BLaER1 treated with 17β-estradiol and CSF1 and Interleukin-3, amounts not matched to agents 10 nM and 100 nM (cell line): ENCODE measurements at regions not wholly inside any gene's neighbourhood (a gene's known extent, or its start where the extent isn't known, plus 50 kb on each side); places are given as distances from the start of the nearest gene placed in this dataset.

ENCODE experiments used
- H3K27ac ChIP-seq, 11 experiments: shearing (Covaris generic); formaldehyde crosslinking; 2 replicates each; pipeline ENCODE4 v1.8.1; 2022
- H3K27me3 ChIP-seq, 11 experiments: shearing (Covaris generic); formaldehyde crosslinking; 2 replicates each; pipeline ENCODE4 v1.8.1; 2022
- H3K36me3 ChIP-seq, 11 experiments: shearing (Covaris generic); formaldehyde crosslinking; 2 replicates each; pipeline ENCODE4 v1.8.1; 2022
- H3K4me1 ChIP-seq, 10 experiments: shearing (Covaris generic); formaldehyde crosslinking; 2 replicates each; pipeline ENCODE4 v1.8.1; 2022
- H3K4me2 ChIP-seq, 11 experiments: shearing (Covaris generic); formaldehyde crosslinking; 2 replicates each; pipeline ENCODE4 v1.8.1; 2022
- H3K4me3 ChIP-seq, 10 experiments: shearing (Covaris generic); formaldehyde crosslinking; 2 replicates each; pipeline ENCODE4 v1.8.1; 2022
- H3K9ac ChIP-seq, 11 experiments: shearing (Covaris generic); formaldehyde crosslinking; 2 replicates each; pipeline ENCODE4 v1.8.1; 2022
- H3K9me3 ChIP-seq, 11 experiments: shearing (Covaris generic); formaldehyde crosslinking; replicated peaks in 1 of 11; 2 replicates each; pipeline ENCODE4 v1.8.1; 2022
- H4K20me1 ChIP-seq, 11 experiments: shearing (Covaris generic); formaldehyde crosslinking; 2 replicates each; pipeline ENCODE4 v1.8.1; 2022
- Cebpa-rat ChIP-seq, 11 experiments: shearing (Covaris generic); IDR thresholded peaks; 2 replicates each; pipeline ENCODE4 v1.8.1; 2022

DNA sequence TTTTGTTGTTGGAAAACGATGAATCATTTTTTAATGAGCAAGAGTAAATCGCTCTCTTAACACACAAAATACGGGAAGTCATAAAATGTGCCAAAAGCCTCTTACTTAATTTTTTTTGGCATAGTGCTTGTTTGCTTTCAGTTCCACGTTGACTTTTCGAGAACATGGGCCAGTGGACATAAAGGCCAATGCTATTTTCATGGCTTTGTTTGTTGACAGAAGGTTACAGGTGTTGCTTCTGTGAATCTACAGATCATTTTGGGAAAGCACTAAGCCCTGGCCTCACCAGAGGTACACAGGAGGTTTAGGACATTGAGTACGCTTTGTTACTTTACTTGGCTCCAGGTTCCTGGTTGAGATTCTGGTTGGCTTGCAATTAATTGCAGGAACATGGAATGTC, 199.4 kb upstream of the HMCN1 start:
- peak overlapping the region in 3 of 11 experiments; percentile 43 to 88 (median 88); a peak in 6 of 22 replicates for H3K4me2 ChIP-seq
- no peaks in the 10 kb centered on the region for H4K20me1 ChIP-seq
- TF ChIP-seq Cebpa-rat (IDR thresholded peaks at IDR 0.05), result no peak
- no peaks in the 10 kb centered on the region for H3K36me3 ChIP-seq
- H3K9ac ChIP-seq, result peak overlapping the region in 1 of 11 experiments; percentile 62; a peak in 2 of 22 replicates
- H3K4me3 ChIP-seq, result no peak overlapping the region
- H3K27me3 ChIP-seq, result no peaks in the 10 kb centered on the region
- peaks cover 0 to 48% (median 0%) of the 10 kb centered on the region in 10 experiments; a peak in 6 of 20 replicates for H3K4me1 ChIP-seq
- peaks cover 0 to 11% (median 4%) of the 10 kb centered on the region in 11 experiments; a peak in 8 of 22 replicates for H3K9me3 ChIP-seq
- H3K27ac ChIP-seq, result peak overlapping the region in 4 of 11 experiments; percentile 61 to 84 (median 67); a peak in 7 of 22 replicates

DNA sequence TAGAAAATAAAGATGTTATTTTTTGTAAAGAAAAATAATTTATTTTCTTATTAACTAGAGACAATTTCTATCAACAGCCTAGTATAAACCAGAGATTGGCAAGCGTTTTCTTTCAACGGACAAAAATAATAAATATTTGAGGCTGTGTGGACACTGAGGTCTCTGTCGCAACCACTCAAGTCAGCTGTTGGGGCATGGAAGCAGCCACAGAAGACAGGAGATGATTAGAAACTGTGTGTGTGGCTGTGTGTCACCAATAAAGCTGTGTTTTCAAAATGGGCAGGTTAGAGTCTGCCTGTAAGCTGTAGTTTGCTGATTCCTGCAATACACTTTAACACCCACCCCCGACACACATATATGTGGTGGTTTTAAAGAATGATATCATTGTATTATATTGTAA, 200.6 kb upstream of the HMCN1 start:
- Histone ChIP-seq H3K9ac (no peak overlapping the region), H3K4me1 (peaks cover 0 to 48% (median 0%) of the 10 kb centered on the region in 10 experiments; a peak in 6 of 20 replicates), H3K4me3 (no peak overlapping the region), H3K27ac (peak overlapping the region in 1 of 11 experiments; percentile 68; a peak in 1 of 22 replicates), H3K4me2 (peak overlapping the region in 3 of 11 experiments; percentile 15 to 57 (median 21); a peak in 4 of 22 replicates), H3K36me3 (no peaks in the 10 kb centered on the region), H3K27me3 (no peaks in the 10 kb centered on the region), H3K9me3 (peaks cover 0 to 4% (median 0%) of the 10 kb centered on the region in 11 experiments; a peak in 1 of 22 replicates), H4K20me1 (no peaks in the 10 kb centered on the region)
- TF ChIP-seq Cebpa-rat (IDR thresholded peaks at IDR 0.05), result no peak

DNA sequence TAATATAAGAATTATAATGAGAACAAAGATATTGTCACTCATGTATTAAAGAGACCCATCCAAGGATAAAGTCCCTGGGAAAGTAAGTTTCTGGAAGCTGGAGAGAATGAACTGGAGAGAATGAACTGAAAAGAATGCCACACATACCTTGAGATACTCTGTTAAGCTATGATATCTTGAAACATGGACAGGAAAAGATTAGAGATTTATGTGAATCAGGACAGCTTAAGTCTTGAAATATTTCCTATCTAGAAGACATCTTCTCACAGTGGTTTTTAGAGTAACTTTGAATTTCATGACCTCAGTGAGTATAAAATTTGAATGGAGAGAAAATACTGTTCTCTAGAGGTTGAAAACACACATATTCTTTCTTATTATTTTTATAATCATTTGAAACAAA, 201.3 kb upstream of the HMCN1 start:
- Histone ChIP-seq H3K27me3 (no peaks in the 10 kb centered on the region), H3K27ac (no peak overlapping the region), H4K20me1 (no peaks in the 10 kb centered on the region), H3K9ac (no peak overlapping the region), H3K4me3 (no peak overlapping the region), H3K36me3 (no peaks in the 10 kb centered on the region), H3K4me1 (peaks cover 0 to 46% (median 0%) of the 10 kb centered on the region in 10 experiments; a peak in 6 of 20 replicates), H3K9me3 (no peaks in the 10 kb centered on the region), H3K4me2 (no peak overlapping the region)
- TF ChIP-seq Cebpa-rat (IDR thresholded peaks at IDR 0.05), result no peak

DNA sequence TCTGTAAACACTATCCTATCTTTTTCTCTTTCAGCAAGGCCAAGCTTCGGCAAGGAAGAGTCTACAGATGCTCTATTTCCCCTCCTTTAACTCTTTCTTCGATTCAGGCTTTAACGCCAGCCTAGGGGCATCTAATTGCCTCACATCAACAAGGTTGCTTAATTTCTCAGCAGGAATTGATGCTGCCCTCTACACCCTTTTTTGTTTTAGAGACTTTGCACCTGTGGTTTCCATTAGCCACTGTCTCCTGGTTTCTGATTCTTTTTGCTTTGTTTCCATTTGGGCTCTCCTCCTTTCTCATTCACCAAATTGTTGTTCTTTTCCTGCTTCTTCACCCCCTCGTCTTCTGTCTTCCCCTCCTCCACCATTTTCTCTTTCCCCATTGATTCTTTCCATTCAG, 202.4 kb upstream of the HMCN1 start:
- no peaks in the 10 kb centered on the region for H3K9me3 ChIP-seq
- H3K4me3 ChIP-seq, result no peak overlapping the region
- no peak for TF ChIP-seq Cebpa-rat (IDR thresholded peaks at IDR 0.05)
- H3K36me3 ChIP-seq, result no peaks in the 10 kb centered on the region
- peaks cover 0 to 45% (median 0%) of the 10 kb centered on the region in 10 experiments; a peak in 6 of 20 replicates for H3K4me1 ChIP-seq
- H3K27me3 ChIP-seq, result no peaks in the 10 kb centered on the region
- no peak overlapping the region for H3K4me2 ChIP-seq
- H4K20me1 ChIP-seq, result no peaks in the 10 kb centered on the region
- no peak overlapping the region for H3K27ac ChIP-seq
- no peak overlapping the region for H3K9ac ChIP-seq

DNA sequence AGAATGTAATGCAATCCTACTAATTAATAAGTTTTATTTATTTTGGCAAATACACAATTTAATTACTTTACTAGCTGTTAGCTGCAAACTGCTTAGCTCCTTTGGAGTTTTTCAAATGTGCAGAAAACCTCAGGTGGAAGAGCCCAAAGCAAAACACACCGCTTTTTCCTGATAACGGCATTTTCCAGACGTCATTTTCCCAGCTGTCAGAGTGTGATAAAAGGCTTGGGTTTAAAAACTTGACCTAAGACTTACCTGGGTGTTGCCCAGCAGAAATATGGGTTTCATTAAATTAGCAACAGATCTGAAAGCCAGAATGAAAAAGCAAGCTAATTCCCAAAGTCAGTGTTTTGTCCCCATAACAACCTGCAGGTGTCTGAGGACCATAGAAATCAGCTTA, 204.0 kb upstream of the HMCN1 start:
- TF ChIP-seq Cebpa-rat (IDR thresholded peaks at IDR 0.05), result no peak
- peaks cover 0 to 36% (median 0%) of the 10 kb centered on the region in 10 experiments; a peak in 6 of 20 replicates for H3K4me1 ChIP-seq
- H3K4me2 ChIP-seq, result no peak overlapping the region
- H3K27me3 ChIP-seq, result no peaks in the 10 kb centered on the region
- H3K36me3 ChIP-seq, result no peaks in the 10 kb centered on the region
- no peaks in the 10 kb centered on the region for H3K9me3 ChIP-seq
- no peak overlapping the region for H3K27ac ChIP-seq
- no peaks in the 10 kb centered on the region for H4K20me1 ChIP-seq
- H3K9ac ChIP-seq, result no peak overlapping the region
- H3K4me3 ChIP-seq, result no peak overlapping the region

DNA sequence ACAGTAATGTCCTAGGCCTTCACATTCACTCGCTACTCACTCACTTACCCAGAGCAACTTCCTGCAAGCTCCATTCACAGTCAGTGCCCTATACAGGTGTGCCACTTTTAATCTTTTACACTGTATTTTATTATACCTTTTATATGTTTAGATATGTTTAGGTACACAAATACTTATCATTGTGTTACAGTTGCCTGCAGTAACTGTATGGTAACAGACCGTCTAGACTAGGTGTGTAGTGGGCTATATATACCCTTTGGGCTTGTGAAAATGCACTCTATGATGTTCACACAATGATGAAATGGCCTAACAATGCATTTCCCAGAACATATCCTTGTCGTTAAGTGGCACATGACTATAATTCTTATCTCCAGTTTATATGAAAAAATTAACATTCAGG, 204.5 kb upstream of the HMCN1 start:
- H4K20me1 ChIP-seq, result no peaks in the 10 kb centered on the region
- H3K4me2 ChIP-seq, result no peak overlapping the region
- no peaks in the 10 kb centered on the region for H3K27me3 ChIP-seq
- H3K4me1 ChIP-seq, result peaks cover 0 to 31% (median 0%) of the 10 kb centered on the region in 10 experiments; a peak in 5 of 20 replicates
- H3K9me3 ChIP-seq, result no peaks in the 10 kb centered on the region; a peak in 1 of 22 replicates
- H3K27ac ChIP-seq, result no peak overlapping the region
- no peak for TF ChIP-seq Cebpa-rat (IDR thresholded peaks at IDR 0.05)
- no peaks in the 10 kb centered on the region for H3K36me3 ChIP-seq
- H3K9ac ChIP-seq, result no peak overlapping the region
- no peak overlapping the region for H3K4me3 ChIP-seq

DNA sequence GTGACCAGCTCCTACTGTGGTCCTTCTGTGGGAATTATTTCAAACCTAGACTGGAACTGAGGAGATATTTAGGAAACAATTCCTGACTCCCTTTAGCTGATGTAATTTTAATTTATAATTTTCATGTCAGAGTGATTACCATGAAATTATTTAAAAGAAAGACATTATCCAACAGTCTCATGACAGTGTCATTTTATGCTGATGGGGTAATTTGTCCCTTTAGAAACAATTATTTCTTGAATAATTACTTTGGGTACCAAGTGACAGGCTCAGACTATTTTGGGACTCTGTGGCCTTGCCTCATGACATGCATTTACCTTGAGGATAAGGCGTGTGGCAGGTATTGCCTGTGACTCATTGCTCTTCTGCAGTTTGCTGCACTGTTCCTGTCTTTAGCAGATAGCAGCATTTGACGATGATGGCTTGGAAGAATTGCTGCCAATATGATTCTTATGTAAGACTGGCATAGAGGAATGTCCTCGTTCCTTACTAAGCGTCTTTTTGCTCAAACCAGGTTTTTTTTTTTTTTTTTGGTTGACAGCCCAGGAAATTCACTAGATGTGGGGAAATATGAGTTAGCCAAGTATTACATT, 206.0 kb upstream of the HMCN1 start:
- Histone ChIP-seq H3K4me3 (no peak overlapping the region), H3K4me1 (peaks cover 0 to 17% (median 0%) of the 10 kb centered on the region in 10 experiments; a peak in 4 of 20 replicates), H3K9me3 (peaks cover 0 to 10% (median 0%) of the 10 kb centered on the region in 11 experiments; a peak in 6 of 22 replicates), H3K36me3 (no peaks in the 10 kb centered on the region), H3K9ac (no peak overlapping the region), H3K27me3 (no peaks in the 10 kb centered on the region), H3K4me2 (no peak overlapping the region), H4K20me1 (no peaks in the 10 kb centered on the region), H3K27ac (no peak overlapping the region)
- no peak for TF ChIP-seq Cebpa-rat (IDR thresholded peaks at IDR 0.05)

DNA sequence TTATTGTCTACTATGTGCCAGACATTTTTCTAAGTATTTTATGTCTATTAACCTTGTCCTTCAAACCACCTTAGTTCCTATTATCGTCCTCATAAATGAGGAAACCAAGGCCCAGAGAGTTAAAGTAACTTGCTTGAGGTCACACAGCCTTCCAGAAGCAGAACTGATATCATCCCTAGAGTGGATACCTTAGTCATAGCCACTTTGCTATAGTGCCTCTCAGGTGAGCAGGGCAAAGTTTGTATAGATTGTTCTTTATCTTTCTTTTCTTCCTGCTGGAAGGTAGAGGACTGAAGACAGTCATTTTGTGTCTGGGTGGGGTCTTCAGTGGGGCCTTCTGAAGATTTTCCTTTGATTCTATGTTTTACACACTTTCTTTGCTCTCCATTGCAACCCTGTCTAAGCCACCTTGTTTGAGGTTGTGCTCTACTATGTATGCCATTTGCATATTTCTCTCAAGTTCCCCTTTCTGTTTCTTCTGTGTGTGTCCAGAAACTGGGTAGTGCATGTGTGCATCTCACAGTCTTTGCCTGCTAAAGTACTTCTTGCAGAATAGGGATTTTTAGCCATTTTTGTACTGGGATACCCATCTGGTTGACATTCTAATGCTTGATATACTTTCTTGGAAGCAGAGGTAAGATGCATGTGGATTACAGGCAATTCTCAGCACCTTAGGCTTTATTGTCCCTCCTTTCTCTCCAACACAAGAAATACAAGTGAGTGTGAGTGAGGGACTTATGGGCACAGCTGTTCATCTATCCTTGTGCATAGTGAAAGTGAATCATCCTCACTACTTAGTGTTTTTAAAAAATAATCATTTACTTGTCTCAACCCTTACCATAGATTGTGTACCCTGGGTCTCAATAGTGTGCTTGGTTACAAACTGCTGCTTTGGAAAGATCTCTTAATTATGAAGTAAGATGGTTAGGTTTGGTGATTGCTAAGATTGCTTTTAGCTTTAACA, 207.6 kb upstream of the HMCN1 start:
- no peak for TF ChIP-seq Cebpa-rat (IDR thresholded peaks at IDR 0.05)
- Histone ChIP-seq H3K27ac (no peak overlapping the region), H3K27me3 (no peaks in the 10 kb centered on the region), H3K9ac (no peak overlapping the region), H3K36me3 (no peaks in the 10 kb centered on the region), H3K4me3 (no peak overlapping the region), H3K4me1 (peaks cover 0 to 16% (median 0%) of the 10 kb centered on the region in 10 experiments; a peak in 4 of 20 replicates), H3K4me2 (peak overlapping the region in 2 of 11 experiments; percentile 44 to 56; a peak in 4 of 22 replicates), H4K20me1 (no peaks in the 10 kb centered on the region), H3K9me3 (peaks cover 0 to 13% (median 0%) of the 10 kb centered on the region in 11 experiments; a peak in 7 of 22 replicates)
